ENCODE measurements at regions not wholly inside any gene's neighbourhood (a gene's known extent, or its start where the extent isn't known, plus 50 kb on each side); places are given as distances from the start of the nearest gene placed in this dataset.
A peak's percentile ranks its signal among the peaks of the same experiment; 100 is the strongest.

- Histone ChIP-seq H3K27me3 (no peaks in the 10 kb centered on the region), H3K27ac (no peak overlapping the region), H3K9me3 (no peaks in the 10 kb centered on the region), H3K4me3 (no peak overlapping the region), H3K4me1 (ENCODE audit: insufficient read depth) (peaks cover 2% of the 10 kb centered on the region), H3K36me3 (no peaks in the 10 kb centered on the region)
- intact Hi-C loops (cut with DNase I), result no loop called here
- WGBS, 3 donors, result 96 to 99% (median 97%) methylated on average over 4 of the region's 4 CpGs
- no peak for TF ChIP-seq EP300 (IDR thresholded peaks at IDR 0.05)
- no peak for TF ChIP-seq CTCF (IDR thresholded peaks at IDR 0.05)
- DNase-seq, result peak in 1 of 5 donors; percentile 30
These were observed 127.9 kb upstream of the TARS1 start for GRCh38 chr5:33312571-33313549.

GRCh38 chr5:33315189-33315588, 125.6 kb upstream of the TARS1 start:
- Histone ChIP-seq H3K36me3 (no peaks in the 10 kb centered on the region), H3K4me1 (ENCODE audit: insufficient read depth) (peaks cover 3% of the 10 kb centered on the region), H3K27ac (no peak overlapping the region), H3K27me3 (no peaks in the 10 kb centered on the region), H3K4me3 (no peak overlapping the region), H3K9me3 (no peaks in the 10 kb centered on the region)
- WGBS, 3 donors, result 11 to 29% (median 21%) methylated on average over 1 of the region's 1 CpG
- intact Hi-C loops (cut with DNase I), result no loop called here
- no peak for TF ChIP-seq CTCF (IDR thresholded peaks at IDR 0.05)
- TF ChIP-seq EP300 (IDR thresholded peaks at IDR 0.05), result no peak
- no peak for TF ChIP-seq POLR2A (IDR thresholded peaks at IDR 0.05)
- no peak for DNase-seq

- Histone ChIP-seq H3K27me3 (no peaks in the 10 kb centered on the region), H3K9me3 (no peaks in the 10 kb centered on the region), H3K4me3 (no peak overlapping the region), H3K36me3 (no peaks in the 10 kb centered on the region), H3K27ac (no peak overlapping the region), H3K4me1 (ENCODE audit: insufficient read depth) (peaks cover 3% of the 10 kb centered on the region)
- 85 to 93% (median 92%) methylated on average over 1 of the region's 1 CpG for WGBS, 3 donors
- no peak for TF ChIP-seq EP300 (IDR thresholded peaks at IDR 0.05)
- no peak for TF ChIP-seq CTCF (IDR thresholded peaks at IDR 0.05)
- no peak for DNase-seq
- intact Hi-C loops (cut with DNase I), result no loop called here
These were observed 124.0 kb upstream of the TARS1 start for GRCh38 chr5:33316773-33317172.

GRCh38 chr5:33317271-33317670, 123.5 kb upstream of the TARS1 start:
- Histone ChIP-seq H3K4me1 (ENCODE audit: insufficient read depth) (peaks cover 3% of the 10 kb centered on the region), H3K27ac (no peak overlapping the region), H3K27me3 (no peaks in the 10 kb centered on the region), H3K4me3 (no peak overlapping the region), H3K9me3 (no peaks in the 10 kb centered on the region), H3K36me3 (no peaks in the 10 kb centered on the region)
- WGBS, 3 donors, result 82 to 91% (median 89%) methylated on average over 2 of the region's 2 CpGs
- intact Hi-C loops (cut with DNase I), result no loop called here
- no peak for DNase-seq
- TF ChIP-seq POLR2A (IDR thresholded peaks at IDR 0.05), result no peak
- no peak for TF ChIP-seq CTCF (IDR thresholded peaks at IDR 0.05)
- TF ChIP-seq EP300 (IDR thresholded peaks at IDR 0.05), result no peak

All from ovary (tissue), 7 donors.